Cardiac septum (tissue), 1 donor: ENCODE measurements at regions not wholly inside any gene's neighbourhood (a gene's known extent, or its start where the extent isn't known, plus 50 kb on each side); places are given as distances from the start of the nearest gene placed in this dataset.

Source experiments
- DNase-seq: peaks from one replicate; pipeline ENCODE4 v3.0.0-alpha.2; 2020; ENCODE audit warnings: low spot score
- intact Hi-C: fragments of 100-400 bp; cut with DNase I; formaldehyde crosslinking; loops from one replicate; pipeline ENCODE4 v1.14.0; 2022
- donor health status: DM: no; HTN: no; CAD: no.

DNA sequence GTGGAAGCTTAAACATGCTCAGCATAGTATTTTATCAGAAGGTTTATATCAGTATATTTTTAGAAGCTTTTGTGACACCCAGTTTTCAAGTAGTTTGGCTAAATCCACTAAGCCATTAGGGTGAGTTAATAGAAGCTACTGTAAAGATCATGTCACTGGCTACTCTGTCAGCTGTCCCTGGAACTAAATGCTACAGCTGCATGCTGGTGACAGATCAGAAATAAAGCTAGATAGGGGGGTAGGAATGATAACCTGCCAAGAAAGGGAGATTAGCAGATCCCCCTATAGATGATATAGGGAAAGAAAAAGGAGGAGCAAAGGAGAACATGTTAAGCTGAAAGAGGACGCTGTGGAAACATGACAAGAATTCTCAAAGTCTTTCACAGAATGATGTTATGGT lies 363.2 kb downstream of the QKI start:
- intact Hi-C loops = no loop called here
- no peak for DNase-seq

- intact Hi-C loops = no loop called here
- no peak for DNase-seq
These were observed 362.6 kb downstream of the QKI start for GRCh38 chr6:163776906-163777686.

DNA sequence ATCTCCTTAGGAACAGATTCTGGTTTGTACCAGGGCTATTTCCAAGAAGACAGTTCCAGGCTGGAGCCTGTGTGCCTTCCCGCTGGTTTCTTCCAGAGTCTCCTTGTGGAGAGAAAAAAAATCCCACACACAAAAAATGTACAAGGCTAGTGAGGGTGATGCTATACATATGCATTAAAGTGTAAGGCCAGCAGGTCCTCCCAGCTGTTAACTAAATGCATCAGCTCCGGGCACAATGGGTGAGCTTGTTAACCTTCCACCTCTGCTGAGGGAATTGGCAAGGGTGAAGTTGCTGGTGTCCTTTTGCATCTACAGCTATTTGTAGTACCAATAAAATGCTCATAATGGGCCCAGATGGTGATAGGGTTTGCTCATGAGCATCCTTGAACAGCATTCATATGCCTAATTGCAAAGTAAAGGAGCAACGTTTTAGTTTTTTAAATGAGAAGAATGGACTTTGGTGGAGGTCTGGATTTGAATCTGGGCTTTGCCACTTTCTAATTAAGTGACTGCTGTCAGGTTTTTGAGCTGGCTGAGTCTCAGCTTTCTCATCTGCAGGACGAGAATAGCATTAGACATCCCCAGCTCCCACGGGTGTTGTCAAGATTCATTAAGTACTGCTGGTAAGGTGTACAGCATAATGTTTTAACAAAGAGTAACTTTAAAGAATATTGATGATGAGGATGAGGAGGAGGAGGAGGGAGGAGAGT lies 361.8 kb downstream of the QKI start:
- intact Hi-C loops = no loop called here
- DNase-seq = no peak

GRCh38 chr6:163775313-163775712 lies 360.8 kb downstream of the QKI start:
- DNase-seq = no peak
- intact Hi-C loops = no loop called here

DNA sequence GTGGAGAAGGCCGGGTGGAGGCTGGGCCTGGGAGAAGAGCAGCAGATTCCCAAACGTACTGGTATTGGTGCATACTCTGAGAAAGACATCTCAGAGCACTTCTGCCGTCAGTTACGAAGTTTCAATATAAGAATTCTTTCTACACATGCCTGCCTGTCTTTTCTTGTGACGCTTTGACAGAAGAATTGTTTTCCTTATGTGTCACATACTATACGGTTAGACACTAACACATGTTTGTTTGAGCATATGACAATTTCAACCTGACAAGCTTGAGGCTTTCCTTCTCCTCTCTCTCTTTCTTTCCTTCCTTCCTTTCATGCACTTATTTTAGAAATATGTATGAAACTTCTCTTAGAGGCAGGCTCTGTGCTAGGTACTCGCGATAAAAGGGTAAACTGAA lies 360.0 kb downstream of the QKI start:
- intact Hi-C loops = no loop called here

GRCh38 chr6:163773646-163774045 lies 359.1 kb downstream of the QKI start:
- no peak for DNase-seq
- intact Hi-C loops = no loop called here

More for the DNA sequence above, 360.0 kb downstream of the QKI start:
- DNase-seq = no peak

- no peak for DNase-seq
- intact Hi-C loops = no loop called here
These were observed 358.2 kb downstream of the QKI start for GRCh38 chr6:163772701-163773100.

DNA sequence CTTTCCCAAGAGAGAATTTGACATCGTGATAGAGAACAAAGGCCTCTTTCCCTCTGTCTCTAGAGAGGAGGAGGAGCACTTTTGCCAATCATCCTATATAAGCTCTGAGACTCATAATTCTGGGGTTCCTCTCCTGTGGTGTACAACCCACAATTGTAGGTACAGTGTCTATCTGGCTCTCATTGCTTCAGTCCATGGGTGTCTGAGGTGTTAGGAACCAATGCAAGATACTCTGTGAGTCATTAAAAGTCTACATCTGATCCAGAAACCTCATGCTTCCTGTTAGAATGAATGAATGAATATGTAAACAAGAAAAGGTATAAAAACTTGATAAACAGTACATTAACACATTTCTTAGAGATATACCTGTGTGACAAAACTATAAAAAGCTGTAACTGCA lies 356.7 kb downstream of the QKI start:
- intact Hi-C loops = no loop called here
- no peak for DNase-seq

GRCh38 chr6:163768905-163769304 lies 354.4 kb downstream of the QKI start:
- DNase-seq = no peak
- intact Hi-C loops = no loop called here

DNA sequence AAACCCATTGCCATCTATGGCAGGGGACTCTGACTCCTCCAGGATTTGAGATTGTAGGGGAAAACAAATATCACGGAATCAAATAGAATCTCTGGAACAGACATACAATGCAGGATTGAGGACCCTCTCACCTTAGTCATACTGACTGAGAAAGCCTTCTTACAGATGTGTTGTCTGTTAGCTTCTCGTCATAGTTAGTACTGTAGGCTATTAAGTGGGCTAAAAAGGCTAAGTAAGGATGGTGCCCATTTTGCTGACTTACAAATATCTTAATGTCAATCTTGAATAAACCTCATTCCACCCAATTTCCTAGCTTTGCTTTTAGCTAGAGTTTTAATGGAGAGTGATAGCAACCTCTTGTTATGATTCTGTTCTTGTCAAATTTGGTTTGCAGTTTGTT lies 352.4 kb downstream of the QKI start:
- DNase-seq = no peak
- intact Hi-C loops = no loop called here

GRCh38 chr6:163765335-163765734 lies 350.8 kb downstream of the QKI start:
- DNase-seq = no peak
- intact Hi-C loops = no loop called here

DNA sequence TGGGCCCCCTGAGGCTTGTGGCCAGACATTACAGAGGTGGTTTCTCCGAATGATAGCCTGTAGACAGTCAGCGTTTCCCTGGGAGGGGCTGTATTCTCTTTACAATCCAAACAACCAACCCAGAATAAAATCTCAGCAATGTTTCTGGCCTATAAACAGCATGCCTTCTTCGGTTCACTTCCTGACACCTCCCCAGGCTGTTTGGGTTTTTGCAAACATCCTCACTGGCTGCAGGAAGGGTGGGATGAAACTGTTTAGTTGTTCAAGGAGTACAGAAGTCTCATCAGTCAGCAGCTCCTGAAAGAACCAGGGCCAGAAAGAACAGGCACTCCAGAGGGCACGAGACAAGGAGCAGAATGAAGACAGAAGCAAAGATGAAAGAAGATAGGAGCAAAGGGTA lies 350.0 kb downstream of the QKI start:
- no peak for DNase-seq
- intact Hi-C loops = no loop called here

GRCh38 chr6:163761481-163761880 lies 347.0 kb downstream of the QKI start:
- intact Hi-C loops = no loop called here
- DNase-seq = no peak

DNA sequence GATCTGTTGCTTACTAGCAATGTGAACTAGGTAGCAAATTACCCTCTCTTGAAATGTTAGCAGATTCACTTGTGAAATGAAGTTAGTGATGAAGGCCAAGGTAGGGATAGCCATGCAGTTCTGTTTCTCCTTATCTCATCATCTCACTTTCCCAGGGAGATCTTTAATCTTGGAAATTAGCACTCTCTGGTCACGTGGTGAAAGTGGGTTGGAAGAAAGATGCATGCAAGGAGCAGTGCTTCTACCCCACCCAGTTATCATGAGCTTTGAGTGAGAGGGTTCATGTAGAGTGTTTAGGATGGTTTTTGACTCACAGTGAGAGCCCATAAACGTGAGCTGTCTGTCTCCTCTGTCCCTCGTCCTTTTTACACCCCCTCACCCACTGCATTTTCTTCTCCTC lies 346.3 kb downstream of the QKI start:
- no peak for DNase-seq
- intact Hi-C loops = no loop called here

DNA sequence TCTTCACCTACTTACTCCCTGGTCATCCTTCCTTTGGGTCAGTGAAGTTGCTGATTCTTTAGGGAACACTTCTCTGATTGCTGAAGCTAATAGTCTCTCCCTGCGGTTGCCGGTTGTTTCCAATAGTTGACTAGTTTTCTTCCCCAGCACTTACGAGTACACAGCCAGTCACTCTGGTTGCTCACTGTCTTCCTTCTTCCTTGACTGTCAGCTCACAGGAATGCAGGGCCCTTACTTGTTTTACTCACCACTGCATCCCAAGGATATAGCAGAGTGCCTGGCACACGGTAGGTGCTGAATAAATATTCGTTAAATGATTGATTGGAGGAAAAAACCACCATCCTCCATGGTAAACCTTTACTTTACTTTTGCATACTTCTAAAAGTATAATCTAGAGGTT lies 345.0 kb downstream of the QKI start:
- DNase-seq = no peak

GRCh38 chr6:163757520-163757919 lies 343.0 kb downstream of the QKI start:
- intact Hi-C loops = no loop called here
- DNase-seq = no peak

More for the DNA sequence above, 345.0 kb downstream of the QKI start:
- intact Hi-C loops = no loop called here

DNA sequence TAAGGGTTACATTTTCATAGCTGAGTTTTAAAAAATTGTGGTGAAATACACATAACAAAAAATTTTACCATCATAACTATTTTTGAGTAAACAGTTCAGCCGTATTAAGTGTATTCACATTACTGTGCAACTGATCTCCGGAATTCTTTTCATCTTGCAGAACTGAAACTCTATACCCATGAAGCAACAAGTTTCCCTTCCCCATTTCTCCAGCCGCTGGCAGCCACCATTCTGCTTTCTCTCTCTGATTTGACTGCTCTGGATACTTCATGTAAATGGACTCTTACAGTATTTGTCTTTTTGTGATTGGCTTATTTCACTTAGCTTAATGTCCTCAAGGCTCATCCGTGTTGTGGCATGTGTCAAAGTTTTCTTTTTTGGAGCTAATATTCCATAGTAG lies 341.6 kb downstream of the QKI start:
- intact Hi-C loops = no loop called here
- no peak for DNase-seq

DNA sequence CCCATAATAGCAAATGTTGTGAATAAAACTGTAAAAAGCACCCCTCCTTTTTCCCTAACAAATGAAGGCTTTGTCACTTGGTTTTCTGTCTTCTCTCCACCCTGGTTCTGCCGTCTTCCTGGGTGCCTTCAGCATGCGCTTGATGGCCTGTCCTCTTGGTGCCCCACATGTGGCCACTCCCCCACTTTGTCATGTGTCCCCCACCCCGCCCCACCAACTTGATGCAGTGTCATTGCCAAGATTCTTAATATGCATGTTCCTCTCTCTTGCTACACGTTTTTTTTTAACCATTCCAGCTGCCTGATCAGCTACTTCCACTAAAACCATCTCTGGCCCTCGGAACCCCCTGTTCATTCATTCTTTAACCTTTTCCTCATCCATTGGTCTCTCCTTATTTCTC lies 340.3 kb downstream of the QKI start:
- DNase-seq = no peak
- intact Hi-C loops = no loop called here

DNA sequence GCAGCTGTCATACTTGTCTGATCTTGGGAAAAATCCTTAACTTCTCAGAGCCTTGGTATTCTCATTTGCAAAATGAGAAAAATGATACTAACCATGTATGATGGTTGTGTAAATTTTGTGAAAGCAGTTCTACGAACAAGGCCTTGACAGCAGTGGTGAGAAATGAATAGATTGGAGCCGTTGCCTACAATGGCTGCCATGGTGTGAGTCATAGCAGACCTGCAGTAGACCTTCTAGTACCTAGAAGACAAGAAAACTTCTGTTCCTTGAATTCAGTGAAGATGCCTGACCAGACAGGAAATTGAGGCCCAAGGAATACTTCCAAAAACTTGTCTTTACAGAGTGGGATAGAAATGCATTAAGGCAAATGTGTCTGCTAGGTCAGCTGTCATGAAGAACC lies 338.9 kb downstream of the QKI start:
- intact Hi-C loops = no loop called here
- no peak for DNase-seq

DNA sequence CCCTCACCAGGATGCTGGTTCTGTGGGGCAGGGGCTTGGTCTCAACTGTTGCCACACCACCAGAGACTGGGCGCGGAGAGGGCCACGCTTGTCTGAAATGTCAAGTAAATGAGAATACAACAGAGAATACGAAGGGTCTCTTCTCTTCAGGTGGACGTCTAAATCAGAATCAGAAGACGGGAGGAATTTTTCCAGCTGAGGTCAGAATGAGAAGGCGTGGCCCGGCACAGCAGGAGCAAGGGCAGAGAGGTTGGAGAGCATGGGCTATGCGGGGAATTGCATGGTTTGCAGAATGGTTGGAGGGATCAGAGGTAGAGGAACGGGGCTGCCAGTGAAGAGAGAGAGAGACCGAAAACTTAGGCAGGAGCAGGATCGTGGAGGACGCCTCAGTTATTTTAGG lies 337.9 kb downstream of the QKI start:
- no peak for DNase-seq
- intact Hi-C loops = no loop called here

DNA sequence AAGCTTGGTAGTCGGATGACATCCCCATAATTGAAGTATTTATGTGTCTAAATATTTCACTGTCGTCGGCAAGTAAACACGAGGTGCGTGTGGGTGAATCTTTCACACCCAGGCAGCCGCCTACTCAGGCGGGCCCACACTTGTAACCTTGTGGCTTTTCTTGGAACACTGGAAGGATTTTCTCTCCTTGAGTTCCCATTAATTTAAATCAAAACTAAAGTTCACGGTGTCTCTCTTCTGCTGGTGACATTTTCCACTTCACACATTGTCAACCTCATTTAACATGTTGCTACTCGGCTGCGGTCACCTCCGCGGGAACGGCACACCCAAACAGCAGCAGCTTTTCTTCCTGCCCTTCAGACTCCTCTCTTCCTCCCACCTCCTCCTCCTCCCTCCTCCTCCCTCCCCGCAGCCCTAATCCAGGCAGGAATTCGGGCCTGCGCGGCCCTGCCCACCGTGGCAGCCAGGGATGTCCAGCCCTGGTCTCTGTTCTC lies 336.6 kb downstream of the QKI start:
- no peak for DNase-seq
- intact Hi-C loops = no loop called here
